RWPE1 (cell line): ENCODE measurements at regions not wholly inside any gene's neighbourhood (a gene's known extent, or its start where the extent isn't known, plus 50 kb on each side); places are given as distances from the start of the nearest gene placed in this dataset.

Experiments used
- CTCF ChIA-PET: fragments of 350-600 bp; sonication (Branson Sonifier 250); formaldehyde crosslinking; extraction: SDS; loops from one replicate; lab custom pipeline; 2021; lab: Yijun Ruan, JAX
- POLR2A ChIA-PET: fragments of 400-600 bp; formaldehyde crosslinking; extraction: SDS; loops from one replicate; lab custom pipeline; 2020; ENCODE audit warnings: antibody characterized with exemption; ENCODE audit not compliant: low non-redundant PET; lab: Yijun Ruan, JAX
- DNase-seq: peaks from one replicate; pipeline ENCODE4 v3.0.0; 2012; ENCODE audit warnings: low spot score
- H3K27ac ChIP-seq: fragments of 450-650 bp; 2 replicates; pipeline ENCODE4 v1.5.1; 2017
- CTCF ChIP-seq: fragments of 450-650 bp; conservative IDR thresholded peaks from 2 replicates; pipeline ENCODE4 v1.5.1; 2017; ENCODE audit warnings: low read depth, mild to moderate bottlenecking

DNA sequence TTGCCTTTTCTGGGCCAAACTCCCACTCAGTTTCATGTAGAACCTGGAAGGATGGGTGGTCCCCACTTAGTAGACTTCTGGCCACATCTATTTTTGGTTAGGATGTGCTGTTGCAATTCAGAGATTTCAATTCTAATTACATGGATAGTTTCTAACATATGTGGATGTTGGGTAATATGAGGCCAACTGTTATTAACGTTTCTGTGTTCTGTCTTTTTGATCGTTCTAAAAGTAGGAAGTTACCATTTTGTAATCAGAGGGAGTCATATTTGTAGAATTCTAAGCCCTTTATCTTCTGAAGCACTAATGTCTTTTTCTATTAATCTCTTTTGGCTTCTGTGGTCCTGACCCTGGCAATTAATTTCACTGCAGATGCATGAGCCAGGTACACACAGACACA is 141.6 kb upstream of the SPEF2 start:
- H3K27ac ChIP-seq, result no peak overlapping the region
- DNase-seq, result no peak
- POLR2A ChIA-PET, result no interaction called here
- TF ChIP-seq CTCF, result no peak
- CTCF ChIA-PET, result interaction anchor here (0.5 kb wide), 1 partner anchor 204 kb away, joined by 3 read pairs; no protein-coding TSS in a partner anchor

DNA sequence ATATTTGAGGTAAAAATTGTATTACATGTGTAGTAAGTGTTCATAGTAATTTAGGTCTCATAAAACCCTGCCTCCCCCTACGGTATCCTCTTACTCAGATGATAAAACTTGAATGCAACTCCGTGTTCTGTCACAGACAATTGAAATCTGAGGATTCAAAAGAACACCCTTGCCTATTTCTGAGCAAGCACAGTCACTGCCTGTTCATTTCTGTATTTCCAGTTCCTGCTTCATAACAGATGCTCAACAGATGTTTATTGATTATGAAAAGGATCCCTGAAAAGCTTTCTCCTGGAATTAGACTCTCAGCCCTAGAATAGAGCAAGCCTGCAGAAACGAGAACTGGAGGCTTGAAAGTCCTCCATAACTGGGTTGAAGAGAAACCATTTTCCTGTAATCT is 144.1 kb upstream of the SPEF2 start:
- no peak overlapping the region for H3K27ac ChIP-seq
- CTCF ChIA-PET, result no interaction called here
- POLR2A ChIA-PET, result no interaction called here
- DNase-seq, result no peak
- no peak for TF ChIP-seq CTCF

DNA sequence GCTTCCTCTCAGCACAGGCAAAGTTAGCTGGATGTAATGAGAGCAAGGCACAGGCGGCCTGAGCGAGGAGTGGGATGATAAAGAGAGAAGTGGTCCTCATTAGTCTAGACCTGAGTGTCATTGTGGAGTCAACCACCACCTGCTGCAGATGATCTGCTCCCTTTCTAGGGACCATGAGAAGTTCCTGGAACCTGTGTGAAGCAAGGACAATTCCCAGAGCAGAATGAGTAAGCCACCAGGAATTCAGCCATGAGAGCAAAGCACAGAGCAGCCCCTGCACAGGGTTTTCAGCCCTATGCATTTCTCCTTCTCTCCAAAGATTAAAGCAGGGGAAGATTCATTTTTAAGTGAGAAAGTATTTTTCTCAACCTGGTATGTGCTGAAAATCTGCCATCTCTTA is 146.8 kb upstream of the SPEF2 start:
- no peak for TF ChIP-seq CTCF
- POLR2A ChIA-PET, result no interaction called here
- DNase-seq, result no peak
- no peak overlapping the region for H3K27ac ChIP-seq
- CTCF ChIA-PET, result interaction anchor here (0.7 kb wide), 1 partner anchor 955 kb away, joined by 3 read pairs; no protein-coding TSS in a partner anchor

DNA sequence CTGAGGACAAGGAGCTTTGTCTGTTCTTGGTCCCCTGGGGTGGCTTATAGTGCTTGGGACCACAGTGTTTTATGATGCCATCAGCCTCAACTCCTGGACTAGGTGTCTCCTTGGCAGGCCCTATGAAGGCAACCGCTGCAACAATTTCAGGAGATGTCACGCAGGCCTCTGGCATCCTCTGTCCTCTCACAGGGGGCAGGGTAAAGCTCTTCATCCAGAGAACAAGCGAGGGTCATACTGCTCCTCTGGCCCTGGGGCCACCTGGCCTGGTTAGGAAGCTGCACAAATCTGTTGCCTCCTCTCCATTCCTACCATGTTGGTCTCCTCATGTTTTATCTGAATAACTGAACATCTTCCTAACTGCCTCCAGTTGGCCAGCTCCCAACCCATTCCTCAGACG is 148.9 kb upstream of the SPEF2 start:
- TF ChIP-seq CTCF, result no peak
- no peak for DNase-seq
- POLR2A ChIA-PET, result no interaction called here
- CTCF ChIA-PET, result interaction anchor here (0.5 to 0.7 kb wide), 3 partner anchors 158 to 533 kb away, joined by 3 to 5 read pairs (median 3); no protein-coding TSS in a partner anchor
- H3K27ac ChIP-seq, result no peak overlapping the region

DNA sequence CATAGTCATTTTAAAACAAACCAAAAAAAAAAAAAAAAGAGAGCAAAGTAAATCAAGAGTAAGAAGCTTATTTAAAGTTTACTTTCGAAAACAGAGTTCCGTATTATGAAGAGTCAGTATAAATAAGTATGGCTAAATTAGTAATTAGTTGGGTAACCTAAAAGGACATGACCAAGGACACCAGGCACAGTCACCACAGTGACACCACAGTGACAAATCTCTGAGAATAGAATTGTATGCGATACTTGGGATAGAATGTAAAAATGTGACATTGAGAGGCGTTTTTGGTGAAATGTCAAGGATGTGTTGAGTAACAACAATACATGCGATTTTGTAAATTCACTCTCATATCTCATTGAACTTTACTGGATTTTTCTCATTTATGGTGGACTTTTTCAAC is 150.9 kb upstream of the SPEF2 start:
- DNase-seq, result no peak
- H3K27ac ChIP-seq, result no peak overlapping the region
- TF ChIP-seq CTCF, result no peak
- ChIA-PET CTCF (interaction anchor here (0.7 kb wide), 1 partner anchor 69 kb away, joined by 4 read pairs; no protein-coding TSS in a partner anchor), POLR2A (no interaction called here)

- no peak for DNase-seq
- ChIA-PET CTCF (no interaction called here), POLR2A (no interaction called here)
- TF ChIP-seq CTCF, result no peak
- no peak overlapping the region for H3K27ac ChIP-seq
These were observed 152.9 kb upstream of the SPEF2 start for GRCh38 chr5:35464757-35465156.

DNA sequence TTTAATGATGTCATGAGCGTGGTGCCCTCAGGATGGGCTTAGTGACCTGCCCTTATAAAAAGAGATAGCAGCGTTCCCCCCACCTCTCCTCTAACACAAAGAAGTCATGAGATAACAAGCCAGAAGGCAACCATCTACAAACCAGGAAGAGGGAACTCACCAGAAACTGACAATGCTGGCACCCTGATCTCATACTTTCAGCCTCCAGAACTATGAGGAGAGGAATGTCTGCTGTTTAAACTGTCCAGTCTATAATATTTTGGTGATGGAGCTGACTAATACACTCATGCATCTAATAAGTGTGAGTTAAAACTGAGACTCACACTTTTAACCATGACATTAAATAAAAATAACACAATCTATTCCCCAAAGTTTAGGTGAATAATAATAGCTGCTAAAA is 156.1 kb upstream of the SPEF2 start:
- POLR2A ChIA-PET, result no interaction called here
- no peak for TF ChIP-seq CTCF
- no peak overlapping the region for H3K27ac ChIP-seq
- DNase-seq, result no peak
- CTCF ChIA-PET, result interaction anchor here (0.6 kb wide), 1 partner anchor 226 kb away, joined by 3 read pairs; no protein-coding TSS in a partner anchor
